NCI-H446 treated with DMSO at 0.1 percent for 48 hours (cell line): ENCODE measurements at regions not wholly inside any gene's neighbourhood (a gene's known extent, or its start where the extent isn't known, plus 50 kb on each side); places are given as distances from the start of the nearest gene placed in this dataset.
A peak's percentile ranks its signal among the peaks of the same experiment; 100 is the strongest.
"Not testable (repeated sequence)": the region's sequence is repeated elsewhere in the genome, so short reads cannot be mapped to it uniquely, and the experiment has no call there.

ENCODE experiments used
- DNase-seq: peaks from one replicate; lab custom pipeline; 2025; lab: John Stamatoyannopoulos, UW

DNA sequence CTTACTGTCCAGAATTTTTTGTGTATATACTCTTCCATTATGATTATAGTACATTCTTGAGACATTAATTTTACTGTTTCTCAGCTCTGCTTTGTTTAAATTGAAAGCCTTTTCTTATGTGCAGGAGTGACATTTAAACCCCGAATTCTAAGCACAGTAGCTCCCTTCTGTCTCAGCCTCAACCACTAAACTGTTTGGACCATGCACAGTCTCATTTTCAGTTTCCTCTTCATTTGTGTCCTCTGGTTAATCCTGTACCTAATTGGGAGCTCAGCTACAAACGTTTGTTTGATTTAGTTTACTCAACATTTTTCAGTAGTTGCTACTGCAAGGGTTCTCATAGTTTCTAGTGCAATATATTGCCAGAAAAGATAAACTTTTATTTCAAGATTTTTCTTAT lies 206.3 kb downstream of the SLITRK5 start:
- DNase-seq: no peak

DNA sequence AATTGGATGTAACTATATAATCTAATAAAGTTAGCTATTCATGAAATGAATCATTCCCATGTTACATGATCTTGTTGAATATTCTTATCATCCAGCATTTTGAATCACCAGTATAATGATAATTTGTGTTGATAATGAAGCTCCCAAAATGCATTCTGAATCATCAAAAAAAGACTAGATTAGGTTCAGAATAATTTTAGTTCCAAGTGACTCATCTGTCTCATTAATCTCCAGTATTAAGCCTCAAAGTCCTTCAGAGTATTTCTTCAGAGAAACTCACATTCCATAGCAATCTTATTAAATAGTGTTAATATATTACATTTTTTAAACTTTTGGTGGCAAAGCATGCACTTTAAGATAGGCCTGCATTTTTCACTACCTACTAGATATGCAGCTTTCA lies 207.5 kb downstream of the SLITRK5 start:
- no peak for DNase-seq

DNA sequence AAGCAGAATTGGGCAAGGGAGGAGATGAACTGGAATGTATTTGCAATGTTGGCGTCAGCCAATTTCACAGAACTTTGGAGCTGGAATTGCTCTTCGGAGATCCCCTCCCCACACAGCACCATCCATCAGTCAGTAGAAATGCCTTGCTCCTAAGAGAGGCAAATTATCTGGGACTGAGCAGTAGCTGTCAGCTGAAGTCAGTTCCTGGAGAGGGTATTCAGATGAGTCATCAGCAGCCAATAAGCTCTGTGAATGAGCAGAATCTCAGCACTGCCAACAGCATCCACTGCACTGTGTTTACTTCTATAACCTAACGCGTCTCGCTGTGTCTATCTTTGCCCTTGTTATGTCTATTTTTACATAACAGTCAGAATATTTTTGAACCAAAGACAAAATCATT lies 213.7 kb downstream of the SLITRK5 start:
- peak; percentile 70 for DNase-seq

DNA sequence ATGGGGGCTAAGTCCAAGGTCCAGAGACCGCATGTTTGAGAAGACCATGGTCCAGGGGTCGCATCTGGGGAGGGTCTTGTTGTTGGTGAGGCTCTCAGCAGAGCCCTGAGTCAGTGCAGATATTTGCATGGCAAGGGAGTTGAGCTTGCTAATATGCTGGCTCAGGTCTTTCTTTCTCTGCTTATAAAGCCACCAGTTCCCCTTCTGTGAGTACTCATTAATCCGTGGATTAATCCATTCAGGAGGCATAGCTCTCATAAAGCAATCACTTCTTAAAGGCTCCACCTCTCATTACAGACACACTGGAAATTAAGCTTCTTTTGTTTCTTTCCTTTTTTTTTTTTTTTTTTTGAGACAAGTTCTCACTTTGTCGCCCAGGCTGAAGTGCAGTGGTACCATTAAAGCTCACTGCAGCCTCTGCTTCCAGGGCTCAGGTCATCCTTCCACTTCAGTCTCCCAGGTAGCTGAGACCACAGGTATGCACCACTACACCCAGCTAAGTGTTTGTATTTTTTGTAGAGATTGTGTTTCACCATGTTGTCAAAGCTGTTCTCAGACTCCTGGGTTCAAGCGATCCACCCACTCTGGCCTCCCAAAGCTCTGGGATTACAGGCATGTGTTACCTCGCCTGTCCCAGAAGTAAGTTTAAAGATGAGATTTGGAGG lies 216.4 kb downstream of the SLITRK5 start:
- DNase-seq: no peak

DNA sequence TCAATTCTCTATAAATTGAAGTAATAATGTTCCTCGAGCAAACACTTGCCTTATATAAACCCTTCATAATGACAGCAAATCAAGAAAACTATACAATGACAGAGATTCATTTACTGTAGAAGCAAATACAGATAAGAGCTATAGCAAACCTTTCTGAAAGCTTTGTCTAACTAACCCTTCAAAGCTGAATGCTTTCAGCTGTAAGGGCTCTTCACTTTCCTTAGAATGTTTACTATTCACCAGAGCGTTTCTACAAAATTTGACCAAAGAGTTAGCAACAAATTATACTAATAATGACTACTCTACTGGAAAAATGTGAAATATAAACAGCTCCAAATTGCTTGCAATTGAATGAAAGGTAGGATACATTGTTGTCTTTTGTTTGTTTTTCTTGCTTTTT lies 218.1 kb downstream of the SLITRK5 start:
- no peak for DNase-seq

DNA sequence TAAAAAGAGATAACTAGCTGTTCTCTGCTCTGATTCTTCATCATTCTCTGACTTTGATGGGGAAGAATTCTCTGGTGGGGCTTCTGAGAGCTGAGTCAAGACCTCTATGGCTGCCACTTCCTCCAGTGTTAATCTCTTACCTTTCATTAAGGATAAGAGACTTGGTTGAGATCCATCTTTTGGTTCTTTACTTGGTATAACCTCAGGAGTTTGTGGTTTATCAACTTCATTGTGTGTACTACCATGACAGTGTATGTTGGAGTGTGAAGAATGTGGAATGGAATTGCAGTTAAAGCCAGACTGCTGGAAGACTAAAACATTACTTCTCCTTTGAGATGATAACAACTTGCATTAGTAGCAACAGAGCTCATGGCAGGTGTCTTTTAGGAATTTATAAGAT lies 222.0 kb downstream of the SLITRK5 start:
- no peak for DNase-seq

DNA sequence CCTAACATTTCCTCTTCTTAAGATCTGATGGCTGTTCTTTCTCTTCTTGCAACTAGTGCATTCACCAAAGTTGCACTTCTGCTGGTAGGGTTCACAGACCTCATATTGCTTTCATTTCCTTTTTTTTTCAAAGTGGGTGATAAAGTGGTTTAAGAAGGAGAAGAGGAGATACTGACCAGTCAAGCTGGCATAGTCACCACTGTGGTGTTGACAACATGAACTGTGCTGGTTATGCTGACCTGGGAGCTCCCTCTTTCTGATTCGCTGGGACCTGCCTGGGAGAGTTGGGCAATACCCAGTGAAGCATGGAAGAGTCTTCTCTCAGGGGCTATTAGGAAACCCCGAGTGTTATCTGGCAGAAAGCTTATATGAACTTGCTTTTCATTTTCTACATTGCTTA lies 222.9 kb downstream of the SLITRK5 start:
- DNase-seq: no peak

DNA sequence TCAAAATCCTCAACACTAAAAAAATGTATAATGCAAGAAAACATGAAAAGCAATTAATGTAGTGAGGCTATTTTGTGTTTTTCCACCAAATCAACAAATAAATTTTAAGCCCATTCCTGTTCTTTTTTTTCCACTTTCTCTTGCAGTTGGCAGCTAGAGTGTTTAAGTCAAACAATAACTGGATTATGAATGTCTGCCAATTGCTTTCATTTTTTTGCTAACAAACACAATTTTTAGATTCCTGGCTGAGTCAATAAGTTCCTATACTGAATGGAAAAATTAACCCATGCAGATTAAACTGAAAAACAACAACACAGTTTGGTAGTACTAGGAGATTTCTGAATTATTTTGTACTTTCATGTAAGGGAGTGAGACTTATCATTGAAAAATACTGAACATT lies 232.4 kb downstream of the SLITRK5 start:
- peak; percentile 0 for DNase-seq

DNA sequence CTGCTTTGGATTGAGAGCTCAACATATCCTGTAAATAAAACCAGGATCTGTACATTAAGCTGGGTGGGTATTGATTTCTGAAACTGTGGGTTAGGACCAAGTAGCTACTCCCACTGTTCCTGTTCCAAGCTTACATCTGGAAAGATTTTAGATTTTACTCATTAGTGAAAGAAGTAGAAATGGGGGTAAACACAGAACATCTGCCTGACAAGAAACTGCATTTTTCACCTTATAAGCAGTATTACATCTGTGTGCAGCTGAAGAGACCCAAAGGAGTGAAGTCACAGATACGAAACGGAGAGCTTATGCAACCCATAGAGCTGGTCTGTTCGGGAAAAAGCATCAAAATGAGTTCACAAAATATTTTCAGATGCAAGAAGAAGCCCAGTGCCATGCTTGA lies 235.2 kb downstream of the SLITRK5 start:
- DNase-seq: no peak

DNA sequence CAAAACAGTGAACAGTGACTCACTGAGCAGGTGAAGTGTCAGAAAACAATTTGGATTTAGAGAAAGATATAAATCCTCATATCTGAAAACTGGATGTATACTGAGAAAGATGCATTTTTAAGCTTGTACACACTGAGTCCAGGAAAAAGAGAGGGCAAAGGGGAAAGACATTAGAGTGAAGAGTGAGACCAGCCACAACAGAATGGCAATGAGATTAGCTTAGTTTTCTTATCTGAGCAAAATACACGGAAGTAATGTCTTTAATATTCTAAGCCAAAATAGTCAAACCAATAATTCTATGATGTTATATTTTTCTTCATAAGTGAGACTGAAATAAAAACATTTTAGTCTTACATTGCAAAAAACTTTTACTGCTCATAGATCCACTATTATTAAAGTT lies 236.0 kb downstream of the SLITRK5 start:
- DNase-seq: no peak

DNA sequence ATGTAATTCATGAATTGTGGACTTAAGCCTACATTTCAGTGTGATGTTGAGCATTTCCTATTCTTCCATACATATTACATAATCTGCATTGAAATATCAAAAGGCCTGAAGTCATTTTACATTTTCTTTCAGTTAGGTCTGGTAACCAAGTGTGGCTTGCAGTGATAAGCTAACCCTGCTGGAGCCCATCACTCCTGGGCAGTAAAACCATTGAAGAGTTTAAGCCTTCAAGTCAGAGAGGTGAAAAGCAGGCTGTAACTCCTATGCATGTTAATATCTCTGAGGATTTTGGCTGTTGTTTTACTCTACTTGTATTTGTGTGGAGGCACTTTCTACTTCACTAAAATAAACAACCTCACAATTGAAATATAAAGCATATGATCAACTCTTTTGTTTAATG lies 248.8 kb downstream of the SLITRK5 start:
- no peak for DNase-seq

DNA sequence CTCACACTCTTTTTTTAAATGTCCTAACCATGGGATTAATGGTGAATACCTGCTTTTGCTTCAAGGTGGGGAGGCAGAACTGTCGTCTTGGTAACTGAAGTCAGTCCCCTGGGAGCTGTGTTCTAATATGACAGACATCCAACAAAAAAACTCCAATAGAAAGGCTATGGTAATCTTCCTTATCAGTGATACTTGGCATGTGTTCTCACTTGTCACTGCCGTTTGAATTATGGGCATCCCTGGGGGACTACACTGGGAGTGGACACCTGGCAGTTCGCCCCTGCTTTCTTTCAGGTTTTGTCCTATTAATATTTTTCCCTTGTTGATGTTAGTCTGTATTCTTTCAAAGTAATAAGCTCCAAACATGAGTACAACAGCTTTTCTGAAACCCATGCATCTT lies 252.6 kb downstream of the SLITRK5 start:
- DNase-seq: no peak

DNA sequence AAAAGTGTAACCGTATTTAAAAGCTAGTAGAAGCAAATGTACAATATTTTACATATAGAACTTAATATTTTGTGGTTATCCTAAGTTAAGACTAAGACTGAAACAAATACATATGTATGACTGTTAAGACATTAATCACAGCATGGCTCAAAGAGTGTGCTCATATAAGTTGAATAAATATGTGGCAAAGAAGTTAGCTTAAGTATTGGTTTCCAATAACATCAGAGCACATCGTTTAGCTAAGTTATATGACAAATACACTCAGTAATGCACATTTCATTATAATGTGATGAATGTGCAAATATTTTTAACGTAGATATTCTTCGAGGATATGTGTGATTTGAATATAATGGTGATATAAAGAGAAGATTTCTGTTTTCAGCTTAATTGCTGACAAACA lies 253.8 kb downstream of the SLITRK5 start:
- no peak for DNase-seq

DNA sequence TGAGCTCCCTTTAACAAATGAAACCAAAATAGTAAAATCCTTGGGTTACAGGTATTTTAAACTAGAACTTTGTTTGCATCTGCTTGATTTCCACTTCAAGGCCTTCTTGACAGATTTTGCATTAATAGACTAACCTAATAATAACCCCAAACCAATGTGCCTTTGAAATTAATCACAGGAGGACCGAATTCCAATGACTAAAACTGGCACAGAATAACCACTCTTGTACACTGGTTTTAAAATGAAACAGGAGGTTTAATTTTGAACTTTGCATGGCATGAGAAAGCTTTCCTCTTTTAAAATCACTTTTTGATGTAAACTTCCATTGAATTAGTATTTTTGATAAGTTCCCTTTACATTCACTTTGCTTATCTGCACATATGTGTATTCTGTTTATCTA lies 269.6 kb downstream of the SLITRK5 start:
- DNase-seq: no peak

DNA sequence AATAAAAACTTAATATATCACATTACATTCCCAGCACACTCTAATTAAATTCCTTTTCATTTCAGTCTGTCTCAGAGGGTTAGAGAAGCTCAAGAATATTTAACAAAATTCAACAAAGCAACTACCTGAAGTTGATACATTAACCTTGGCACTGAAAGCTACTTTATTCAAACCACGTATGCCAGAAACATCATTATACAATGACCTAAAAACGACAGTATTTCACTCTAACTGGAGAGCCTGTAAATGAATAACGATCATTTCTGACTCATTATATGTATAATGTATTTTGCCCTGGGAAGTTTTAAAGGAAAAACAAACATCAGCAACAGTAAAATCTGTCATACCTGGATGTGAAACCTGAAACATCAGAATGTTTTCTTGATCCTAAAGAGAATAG lies 270.1 kb downstream of the SLITRK5 start:
- DNase-seq: no peak

DNA sequence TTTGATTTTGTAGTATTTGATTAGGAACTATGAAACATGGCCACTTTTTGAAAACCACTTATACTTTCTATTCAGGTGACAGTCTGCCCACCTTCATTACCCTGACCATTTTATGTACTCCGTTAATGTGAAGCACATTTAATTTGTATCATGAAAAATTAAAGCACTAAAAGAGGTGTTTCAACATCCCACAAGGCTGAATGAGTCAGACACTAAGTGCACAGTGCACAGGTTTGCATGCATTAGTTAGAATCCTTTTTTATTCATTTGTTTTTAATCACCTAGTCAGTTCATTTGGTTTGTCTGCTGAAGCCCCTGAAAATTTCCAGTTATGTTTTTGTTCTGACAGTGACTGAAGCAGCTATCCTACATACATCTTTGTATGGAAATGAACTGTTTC lies 271.0 kb downstream of the SLITRK5 start:
- no peak for DNase-seq

DNA sequence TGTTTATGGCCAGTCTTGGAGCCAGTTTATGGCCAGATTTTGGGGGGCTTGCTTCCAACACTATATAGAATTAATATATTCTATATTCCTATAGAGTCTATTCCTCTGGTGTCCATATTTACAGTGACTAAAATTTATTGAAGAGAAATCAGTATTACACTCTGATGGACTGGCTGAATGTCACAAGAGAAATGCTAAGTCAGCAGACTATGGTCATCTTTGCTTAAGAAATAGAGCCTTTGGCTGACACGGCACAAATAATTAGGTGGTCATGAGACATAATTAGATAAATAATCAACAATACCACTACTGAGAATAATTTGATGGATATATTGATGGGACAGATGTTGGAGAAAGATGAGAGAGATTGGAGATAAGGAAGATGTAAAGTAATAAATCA lies 272.9 kb downstream of the SLITRK5 start:
- no peak for DNase-seq

DNA sequence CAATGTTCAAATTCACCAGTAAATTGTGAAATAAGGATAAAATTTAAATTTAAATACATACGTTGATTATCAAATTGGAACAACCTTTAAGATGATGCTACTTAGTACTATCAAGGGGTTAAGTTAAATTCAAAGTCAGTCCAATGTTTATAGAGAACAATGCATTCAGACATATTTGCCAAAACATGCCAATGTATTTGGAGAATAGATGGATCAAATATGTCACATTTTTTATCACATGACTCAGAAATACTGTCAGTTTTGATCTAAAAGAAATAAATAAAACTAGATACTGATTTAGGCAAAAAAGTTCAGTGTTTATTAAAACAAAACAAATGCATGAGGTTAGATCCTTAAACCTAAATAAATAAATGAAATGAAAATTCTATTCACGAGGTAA lies 281.2 kb downstream of the SLITRK5 start:
- DNase-seq: no peak

DNA sequence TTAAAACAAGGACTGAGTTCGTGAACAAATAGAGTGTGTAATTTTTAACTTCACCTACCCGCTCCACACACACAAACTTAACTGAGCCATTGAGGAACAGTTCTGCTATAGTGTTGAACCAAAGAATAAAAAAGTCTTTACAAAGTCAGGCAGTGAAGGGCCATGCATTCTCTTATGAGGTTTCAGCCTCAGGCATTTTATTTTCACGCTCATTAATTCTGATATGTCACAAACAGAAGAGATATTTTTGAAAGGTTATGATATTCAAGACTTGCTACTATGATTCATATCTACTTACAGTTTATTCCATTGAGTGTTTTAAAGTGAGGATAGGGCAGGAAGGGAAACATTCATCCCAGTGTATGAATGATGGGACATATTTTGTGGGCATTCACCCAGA lies 282.2 kb downstream of the SLITRK5 start:
- no peak for DNase-seq

DNA sequence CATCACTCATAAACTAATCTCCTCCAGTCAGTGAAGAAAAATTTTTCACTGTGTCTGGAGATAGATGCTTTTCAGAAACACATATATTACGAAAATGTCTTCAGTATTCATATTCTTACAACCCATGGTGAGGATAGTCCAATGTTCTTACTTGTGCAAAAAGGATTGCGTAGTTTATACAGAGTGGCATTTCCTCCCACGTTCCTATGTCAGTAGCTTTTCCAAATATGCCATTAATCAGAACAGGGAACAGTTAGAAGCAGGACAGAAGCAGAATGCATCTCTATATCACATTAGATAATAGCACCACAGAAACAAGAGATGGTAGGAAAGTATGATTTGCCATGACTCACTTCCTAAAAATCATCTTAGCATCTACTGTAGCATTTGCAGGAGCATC lies 282.9 kb downstream of the SLITRK5 start:
- no peak for DNase-seq

DNA sequence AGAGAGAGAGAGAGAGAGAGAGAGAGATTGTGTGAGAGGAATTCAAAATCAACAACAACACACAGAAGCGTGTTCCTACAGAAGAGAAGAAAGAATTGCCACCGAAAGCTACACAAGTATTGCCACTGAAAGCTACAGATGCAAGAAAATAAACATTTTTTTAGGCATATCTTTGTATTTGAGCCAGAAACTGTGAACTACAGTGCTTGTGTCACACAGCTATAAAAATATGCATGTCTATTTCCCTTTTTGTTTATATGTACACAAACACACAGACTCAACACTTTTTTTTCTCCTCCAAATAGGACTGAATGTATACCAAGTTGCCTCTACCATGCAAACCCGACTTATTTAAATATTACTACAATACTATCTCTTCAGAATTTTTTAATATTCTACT lies 290.4 kb downstream of the SLITRK5 start:
- DNase-seq: no peak

DNA sequence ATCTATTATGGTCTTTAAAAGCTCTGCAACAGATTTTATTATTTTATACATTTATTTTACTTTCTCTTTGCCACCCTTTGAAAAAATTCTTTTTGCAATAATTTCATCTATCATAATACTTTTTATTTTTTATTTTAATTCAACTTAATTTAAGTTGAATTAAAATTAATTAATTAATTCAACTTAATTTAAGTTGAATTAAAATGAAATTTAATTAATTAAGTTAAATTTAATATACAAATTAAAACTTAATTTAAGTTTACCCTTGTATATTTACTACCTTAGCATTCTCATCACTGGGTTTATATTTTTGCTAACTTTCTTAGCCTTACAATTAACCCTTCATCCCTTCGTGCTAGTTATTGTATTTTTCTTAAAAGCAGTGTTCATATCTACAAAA lies 301.4 kb downstream of the SLITRK5 start:
- no peak for DNase-seq

DNA sequence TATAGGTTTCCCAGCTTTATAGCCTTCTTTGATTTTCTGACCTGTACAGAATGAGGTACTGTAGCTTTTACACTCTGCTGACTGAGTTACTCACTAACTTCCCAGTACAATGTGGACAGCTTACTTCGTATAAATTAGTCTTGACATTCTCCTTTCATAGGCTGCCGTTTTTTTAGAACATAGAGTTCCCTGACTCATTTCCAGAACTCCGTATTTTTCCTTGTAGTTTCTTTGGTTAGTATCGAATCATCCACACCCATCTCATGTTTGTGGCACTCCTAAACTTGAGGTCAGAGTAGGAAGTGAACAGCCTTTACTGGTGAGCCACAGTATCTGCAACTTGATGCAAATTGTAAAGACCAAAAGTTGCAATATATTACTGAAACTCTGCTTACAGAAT lies 303.9 kb downstream of the SLITRK5 start:
- no peak for DNase-seq

DNA sequence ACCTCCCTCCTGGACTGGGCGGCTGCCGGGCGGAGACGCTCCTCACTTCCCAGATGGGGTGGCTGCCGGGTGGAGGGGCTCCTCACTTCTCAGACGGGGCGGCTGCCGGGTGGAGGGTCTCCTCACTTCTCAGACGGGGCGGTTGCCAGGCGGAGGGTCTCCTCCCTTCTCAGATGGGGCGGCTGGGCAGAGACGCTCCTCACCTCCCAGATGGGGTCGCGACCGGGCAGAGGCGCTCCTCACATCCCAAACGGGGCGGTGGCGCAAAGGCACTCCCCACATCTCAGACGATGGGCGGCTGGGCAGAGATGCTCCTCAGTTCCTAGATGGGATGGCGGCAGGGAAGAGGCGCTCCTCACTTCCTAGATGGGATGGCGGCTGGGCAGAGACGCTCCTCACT lies 305.5 kb downstream of the SLITRK5 start:
- not testable (repeated sequence) for DNase-seq

DNA sequence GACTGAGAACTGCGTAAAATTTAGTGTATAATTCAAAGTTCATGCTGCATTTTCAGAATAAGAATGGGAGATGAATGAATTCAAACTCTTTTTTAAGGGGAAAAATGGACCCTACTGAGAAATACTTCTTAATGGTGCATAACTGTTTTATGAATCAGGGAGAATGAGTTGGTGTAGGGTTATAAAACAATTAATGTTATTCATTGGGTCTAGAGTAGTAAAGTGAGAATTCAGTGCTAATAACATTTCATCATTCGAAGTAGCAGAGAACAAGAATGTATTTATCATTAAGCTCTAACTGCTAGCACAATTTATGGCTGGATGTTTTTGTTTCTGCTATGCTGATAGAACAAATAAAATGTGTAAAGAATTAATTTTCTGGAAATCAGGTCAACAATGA lies 310.2 kb downstream of the SLITRK5 start:
- DNase-seq: no peak
